ENCODE measurements at regions not wholly inside any gene's neighbourhood (a gene's known extent, or its start where the extent isn't known, plus 50 kb on each side); places are given as distances from the start of the nearest gene placed in this dataset.

DNA sequence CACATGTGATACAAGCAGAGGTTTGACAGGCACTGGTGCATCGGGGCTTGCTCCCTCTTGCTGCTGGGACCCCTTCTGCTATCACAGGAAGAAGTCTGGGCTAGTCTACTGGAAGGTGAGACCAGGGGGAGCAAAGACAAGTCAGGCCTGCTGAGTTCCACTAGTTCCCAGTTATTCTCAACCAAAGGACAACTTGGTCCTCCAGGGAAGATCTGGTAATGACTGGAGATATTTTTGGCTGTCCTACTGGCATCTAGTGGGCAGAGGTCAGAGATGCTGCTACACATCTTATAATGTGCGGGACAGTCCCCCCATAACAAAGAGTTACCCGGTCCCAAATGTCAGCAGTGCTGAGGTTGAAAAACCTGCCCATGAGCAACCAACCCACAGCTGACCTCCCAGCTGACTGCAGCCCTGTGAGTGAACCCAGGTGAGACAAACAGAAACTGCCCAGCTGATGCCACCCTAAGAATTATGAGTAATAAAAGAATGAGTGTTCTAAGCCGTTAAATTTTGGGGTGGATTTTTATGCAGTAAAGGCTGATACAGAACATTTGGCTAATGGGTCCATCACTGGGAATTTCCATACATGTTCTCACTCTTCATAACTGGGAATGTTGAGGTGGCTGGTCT is 71.6 kb downstream of the NENF start:
- no peaks in the 10 kb centered on the region for H3K79me2 ChIP-seq (ENCODE audit: insufficient read depth, low read length)
- H2AFZ ChIP-seq (ENCODE audit: low read depth, low read length) = no peak overlapping the region
- ATAC-seq (ENCODE audit: insufficient read depth, low read depth) = no peak
- no peaks in the 10 kb centered on the region for H3K27me3 ChIP-seq (ENCODE audit: insufficient read depth, low read length, poor library complexity)
- H3K9me3 ChIP-seq (ENCODE audit: insufficient read depth, low read length, severe bottlenecking) = no peaks in the 10 kb centered on the region
- no peaks in the 10 kb centered on the region for H3K4me1 ChIP-seq (ENCODE audit: insufficient read depth, low read length)
- no peak overlapping the region for H3K9ac ChIP-seq (ENCODE audit: low read depth, low read length)
- no peaks in the 10 kb centered on the region for H3K36me3 ChIP-seq (ENCODE audit: insufficient read depth, low read length)
- no peak for DNase-seq
- no peak overlapping the region for H3K4me3 ChIP-seq (ENCODE audit: low read depth in 1 of 2, low read length in 2 of 2)
- no peaks in the 10 kb centered on the region for H4K20me1 ChIP-seq (ENCODE audit: insufficient read depth, low read length)
- H3K27ac ChIP-seq (ENCODE audit: low read length) = no peak overlapping the region
- TF ChIP-seq, protein P1, sequence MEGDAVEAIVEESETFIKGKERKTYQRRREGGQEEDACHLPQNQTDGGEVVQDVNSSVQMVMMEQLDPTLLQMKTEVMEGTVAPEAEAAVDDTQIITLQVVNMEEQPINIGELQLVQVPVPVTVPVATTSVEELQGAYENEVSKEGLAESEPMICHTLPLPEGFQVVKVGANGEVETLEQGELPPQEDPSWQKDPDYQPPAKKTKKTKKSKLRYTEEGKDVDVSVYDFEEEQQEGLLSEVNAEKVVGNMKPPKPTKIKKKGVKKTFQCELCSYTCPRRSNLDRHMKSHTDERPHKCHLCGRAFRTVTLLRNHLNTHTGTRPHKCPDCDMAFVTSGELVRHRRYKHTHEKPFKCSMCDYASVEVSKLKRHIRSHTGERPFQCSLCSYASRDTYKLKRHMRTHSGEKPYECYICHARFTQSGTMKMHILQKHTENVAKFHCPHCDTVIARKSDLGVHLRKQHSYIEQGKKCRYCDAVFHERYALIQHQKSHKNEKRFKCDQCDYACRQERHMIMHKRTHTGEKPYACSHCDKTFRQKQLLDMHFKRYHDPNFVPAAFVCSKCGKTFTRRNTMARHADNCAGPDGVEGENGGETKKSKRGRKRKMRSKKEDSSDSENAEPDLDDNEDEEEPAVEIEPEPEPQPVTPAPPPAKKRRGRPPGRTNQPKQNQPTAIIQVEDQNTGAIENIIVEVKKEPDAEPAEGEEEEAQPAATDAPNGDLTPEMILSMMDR (IDR thresholded peaks at IDR 0.05; ENCODE audit: borderline replicate concordance, extremely low read depth, low read length, poor library complexity, severe bottlenecking) = no peak
- TF ChIP-seq EZH2 (IDR thresholded peaks at IDR 0.05; ENCODE audit: borderline replicate concordance, low read depth, low read length, severe bottlenecking) = no peak
- no peak overlapping the region for H3K4me2 ChIP-seq (ENCODE audit: insufficient read depth, low read length)

DNA sequence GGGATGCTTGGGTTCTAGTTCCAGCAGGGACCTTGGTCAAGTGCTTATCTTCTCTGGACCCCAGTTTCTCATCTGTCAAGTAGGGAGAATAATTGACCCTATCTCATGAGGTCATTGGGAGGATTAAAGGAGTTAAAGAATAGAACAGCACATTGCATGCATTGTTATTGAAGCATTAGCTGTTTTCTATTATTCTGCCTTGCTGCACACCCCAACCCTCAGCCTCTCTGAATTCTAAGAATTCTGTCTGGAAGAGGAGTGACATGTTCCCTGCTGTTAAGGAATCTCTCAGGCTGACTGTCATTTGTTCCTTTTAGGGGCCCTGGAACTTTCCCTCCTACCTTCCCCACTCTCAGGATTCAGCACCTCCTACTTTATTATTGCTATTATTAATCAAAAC is 73.9 kb downstream of the NENF start:
- H3K9ac ChIP-seq (ENCODE audit: low read depth, low read length) = no peak overlapping the region
- no peaks in the 10 kb centered on the region for H3K79me2 ChIP-seq (ENCODE audit: insufficient read depth, low read length)
- no peaks in the 10 kb centered on the region for H3K36me3 ChIP-seq (ENCODE audit: insufficient read depth, low read length)
- H2AFZ ChIP-seq (ENCODE audit: low read depth, low read length) = no peak overlapping the region
- H3K9me3 ChIP-seq (ENCODE audit: insufficient read depth, low read length, severe bottlenecking) = no peaks in the 10 kb centered on the region
- no peak overlapping the region for H3K4me2 ChIP-seq (ENCODE audit: insufficient read depth, low read length)
- TF ChIP-seq EZH2 (IDR thresholded peaks at IDR 0.05; ENCODE audit: borderline replicate concordance, low read depth, low read length, severe bottlenecking) = no peak
- TF ChIP-seq, protein P1 (IDR thresholded peaks at IDR 0.05; ENCODE audit: borderline replicate concordance, extremely low read depth, low read length, poor library complexity, severe bottlenecking) = no peak
- no peak overlapping the region for H3K4me3 ChIP-seq (ENCODE audit: low read depth in 1 of 2, low read length in 2 of 2)
- no peaks in the 10 kb centered on the region for H4K20me1 ChIP-seq (ENCODE audit: insufficient read depth, low read length)
- no peak overlapping the region for H3K27ac ChIP-seq (ENCODE audit: low read length)
- H3K27me3 ChIP-seq (ENCODE audit: insufficient read depth, low read length, poor library complexity) = no peaks in the 10 kb centered on the region
- ATAC-seq (ENCODE audit: insufficient read depth, low read depth) (no peak), DNase-seq (no peak)
- no peaks in the 10 kb centered on the region for H3K4me1 ChIP-seq (ENCODE audit: insufficient read depth, low read length)

DNA sequence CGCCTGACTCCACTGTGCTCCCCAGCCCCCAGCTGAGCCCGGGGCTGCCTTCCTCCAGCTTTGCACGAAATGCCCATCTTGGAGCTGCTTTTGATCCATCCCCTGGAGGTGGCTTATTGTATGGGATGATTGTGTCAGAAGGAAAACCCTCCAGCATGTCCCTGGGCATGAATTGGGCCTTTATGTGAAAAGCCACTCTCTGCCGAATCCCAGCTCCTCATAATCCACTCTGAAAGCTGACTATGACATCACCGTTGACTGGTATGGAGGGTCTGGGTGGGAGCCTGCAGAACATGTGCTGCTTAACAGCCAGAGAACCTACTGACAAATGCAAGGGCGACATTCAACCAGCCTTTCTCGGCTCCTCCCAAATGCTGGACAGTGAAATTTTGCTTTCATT is 74.6 kb downstream of the NENF start:
- H3K27ac ChIP-seq (ENCODE audit: low read length) = no peak overlapping the region
- no peak for TF ChIP-seq EZH2 (IDR thresholded peaks at IDR 0.05; ENCODE audit: borderline replicate concordance, low read depth, low read length, severe bottlenecking)
- TF ChIP-seq, protein P1 (IDR thresholded peaks at IDR 0.05; ENCODE audit: borderline replicate concordance, extremely low read depth, low read length, poor library complexity, severe bottlenecking) = no peak
- no peak overlapping the region for H3K9ac ChIP-seq (ENCODE audit: low read depth, low read length)
- H3K9me3 ChIP-seq (ENCODE audit: insufficient read depth, low read length, severe bottlenecking) = no peaks in the 10 kb centered on the region
- ATAC-seq (ENCODE audit: insufficient read depth, low read depth) (no peak), DNase-seq (no peak)
- H4K20me1 ChIP-seq (ENCODE audit: insufficient read depth, low read length) = no peaks in the 10 kb centered on the region
- no peaks in the 10 kb centered on the region for H3K4me1 ChIP-seq (ENCODE audit: insufficient read depth, low read length)
- H3K4me2 ChIP-seq (ENCODE audit: insufficient read depth, low read length) = no peak overlapping the region
- H3K27me3 ChIP-seq (ENCODE audit: insufficient read depth, low read length, poor library complexity) = no peaks in the 10 kb centered on the region
- no peak overlapping the region for H2AFZ ChIP-seq (ENCODE audit: low read depth, low read length)
- no peaks in the 10 kb centered on the region for H3K36me3 ChIP-seq (ENCODE audit: insufficient read depth, low read length)
- no peak overlapping the region for H3K4me3 ChIP-seq (ENCODE audit: low read depth in 1 of 2, low read length in 2 of 2)
- no peaks in the 10 kb centered on the region for H3K79me2 ChIP-seq (ENCODE audit: insufficient read depth, low read length)
